GM18873 (cell line): ENCODE measurements at regions not wholly inside any gene's neighbourhood (a gene's known extent, or its start where the extent isn't known, plus 50 kb on each side); places are given as distances from the start of the nearest gene placed in this dataset.

Source experiments
- ATAC-seq: cut with Tn5 transposase; IDR thresholded peaks from one replicate; pipeline ENCODE4 v1.9.1; 2021; ENCODE audit warnings: mild to moderate bottlenecking, moderate library complexity, moderate number of reproducible peaks; ENCODE audit not compliant: unreplicated experiment, low FRiP score

DNA sequence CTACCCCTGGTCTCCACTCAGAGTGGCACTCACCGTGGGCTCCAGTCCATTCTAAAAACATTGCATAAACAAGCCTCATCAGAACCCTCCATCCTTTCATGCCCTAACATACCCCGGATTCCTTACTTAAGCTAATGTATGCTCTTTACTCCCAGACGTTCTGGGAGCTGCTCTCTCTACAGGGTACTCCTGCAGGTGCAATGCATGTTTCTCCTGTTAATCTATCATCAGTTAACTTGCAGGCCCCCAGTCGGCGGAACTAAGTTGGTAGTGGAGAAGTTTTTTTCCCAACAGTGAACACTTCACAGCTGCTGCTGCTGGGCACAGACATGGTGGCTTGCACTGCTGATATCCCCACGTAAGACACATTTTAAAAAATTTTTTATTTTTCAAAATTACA is 161.6 kb upstream of the FAT1 start:
- ATAC-seq: no peak

DNA sequence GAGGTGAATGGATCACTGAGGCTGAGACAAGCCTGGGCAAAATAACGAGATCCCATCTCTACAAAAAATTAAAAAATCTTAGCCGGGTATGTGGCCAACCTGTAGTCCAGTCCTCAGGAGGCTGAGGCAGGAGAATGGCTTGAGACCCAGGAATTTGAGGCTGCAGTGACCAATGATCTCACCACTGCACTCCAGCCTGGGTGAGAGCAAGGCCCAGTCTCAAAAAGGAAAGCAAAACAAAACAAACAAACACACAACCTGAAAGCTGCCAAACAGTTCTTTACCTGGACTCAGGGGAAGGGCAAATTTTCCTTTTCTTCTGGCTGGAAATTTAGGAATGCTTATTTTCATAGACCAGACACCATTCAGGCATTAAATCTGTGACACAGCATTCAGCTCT is 163.1 kb upstream of the FAT1 start:
- ATAC-seq: no peak

DNA sequence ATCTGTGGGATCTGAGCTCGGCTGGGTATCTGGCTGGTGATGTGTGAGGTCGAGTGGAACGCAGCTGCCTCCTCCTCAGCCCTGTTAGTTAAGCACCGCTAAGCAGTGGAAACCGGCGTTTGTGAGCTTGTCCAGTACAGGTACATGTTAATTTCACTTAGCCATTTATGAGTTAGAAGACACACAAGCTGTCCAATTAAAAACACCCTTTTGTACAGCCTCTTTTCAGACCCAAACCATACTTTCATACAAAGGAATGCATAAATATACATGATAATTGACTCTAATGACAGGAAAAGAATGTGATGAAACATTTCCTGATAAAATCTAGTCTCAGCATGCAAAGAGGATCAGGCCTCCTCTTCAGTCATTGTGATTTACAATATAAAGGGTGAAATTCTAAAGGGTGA is 163.6 kb upstream of the FAT1 start:
- ATAC-seq: no peak

DNA sequence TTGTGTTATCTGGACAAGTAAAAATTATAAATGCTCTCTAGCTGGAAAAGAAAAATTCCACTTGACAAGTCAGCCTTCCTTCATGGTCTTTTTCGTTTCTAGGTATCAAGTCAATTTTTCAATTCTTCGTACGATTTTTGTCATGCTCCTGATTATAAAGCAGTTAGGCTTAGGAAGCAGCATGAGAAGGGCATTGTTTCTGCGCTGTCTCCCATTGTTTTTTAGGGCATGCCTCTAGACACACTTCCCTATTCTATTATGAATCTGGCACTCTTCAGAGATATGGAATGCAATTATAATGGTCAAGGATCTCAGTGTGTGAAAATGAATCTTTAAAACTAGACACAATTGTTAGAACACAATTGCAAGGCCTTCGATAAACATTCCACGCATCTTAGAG is 164.1 kb upstream of the FAT1 start:
- ATAC-seq: no peak

DNA sequence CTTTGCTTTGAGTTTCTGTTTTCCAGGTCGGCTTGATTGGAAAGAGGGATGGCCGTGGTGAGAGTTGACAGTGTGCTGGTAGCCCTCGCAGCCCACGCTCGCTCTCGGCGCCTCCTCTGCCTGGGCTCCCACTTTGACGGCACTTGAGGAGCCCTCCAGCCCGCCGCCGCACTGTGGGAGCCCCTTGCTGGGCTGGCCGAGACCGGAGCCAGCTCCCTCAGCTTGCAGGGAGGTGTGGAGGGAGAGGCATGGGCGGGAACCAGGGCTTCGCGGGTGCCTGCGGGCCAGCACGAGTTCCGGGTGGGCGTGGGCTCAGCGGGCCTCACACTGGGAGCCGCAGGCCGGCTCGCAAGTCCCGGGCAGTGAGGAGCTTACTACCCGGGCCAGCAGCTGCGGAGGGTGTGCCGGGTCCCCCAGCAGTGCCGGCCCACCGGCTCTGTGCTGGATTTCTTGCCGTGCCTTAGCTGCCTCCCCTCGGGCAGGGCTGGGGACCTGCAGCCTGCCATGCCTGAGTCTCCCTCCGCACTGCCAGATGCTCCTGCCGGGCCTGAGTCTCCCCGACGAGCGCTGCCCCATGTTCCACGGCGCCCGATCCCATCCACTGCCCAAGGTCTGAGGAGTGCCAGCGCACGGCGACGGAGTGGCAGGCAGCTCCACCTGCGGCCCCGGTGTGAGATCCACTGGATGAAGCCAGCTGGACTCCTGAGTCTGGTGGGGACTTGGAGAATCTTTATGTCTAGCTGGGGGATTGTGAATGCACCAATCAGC is 166.4 kb upstream of the FAT1 start:
- no peak for ATAC-seq

DNA sequence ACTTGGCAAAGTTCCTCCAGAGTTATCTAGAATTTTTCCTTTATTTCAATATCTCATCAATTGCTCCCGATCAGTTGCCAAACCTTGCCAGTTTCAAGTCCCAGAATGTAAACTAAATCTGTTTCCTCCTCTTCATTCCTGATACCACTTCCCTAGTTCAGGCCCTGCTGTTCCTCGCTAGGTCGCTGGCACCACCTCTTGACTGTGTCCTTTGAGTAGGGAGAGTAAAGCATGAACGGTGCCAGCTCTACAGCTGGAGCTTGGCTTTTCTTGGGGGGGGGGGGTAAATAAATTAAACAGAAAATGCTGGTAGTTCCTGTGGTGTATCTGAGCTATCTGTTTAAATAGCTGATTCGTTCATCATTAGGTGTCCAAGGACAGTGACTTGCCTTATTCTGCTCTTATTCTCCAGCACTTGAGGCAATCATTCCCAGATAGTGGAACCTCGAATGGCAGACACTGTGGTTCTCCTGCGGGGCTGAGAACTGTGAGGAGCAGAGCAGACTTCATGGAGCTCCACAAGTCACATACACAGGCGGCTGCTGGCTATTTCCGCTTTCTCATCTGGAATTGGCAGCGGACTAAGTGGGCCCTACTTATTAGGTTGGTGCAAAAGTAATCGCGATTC is 168.3 kb upstream of the FAT1 start:
- ATAC-seq: no peak

DNA sequence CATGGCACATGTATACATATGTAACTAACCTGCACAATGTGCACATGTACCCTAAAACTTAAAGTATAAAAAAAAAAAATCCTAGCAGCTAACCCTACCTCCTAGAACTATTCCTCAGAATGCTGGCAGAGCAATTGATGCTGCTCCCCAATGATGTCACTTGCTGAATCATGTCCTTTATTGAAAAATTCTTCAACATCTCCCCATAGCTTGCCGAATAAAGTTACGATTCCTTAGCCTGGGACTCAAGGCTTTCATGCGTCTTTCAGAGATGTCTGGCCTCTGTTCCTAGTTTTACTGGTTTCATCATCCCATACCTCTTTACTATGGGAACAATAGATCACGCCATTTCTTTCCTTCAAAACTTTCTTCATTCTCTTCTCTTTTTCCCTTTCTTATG is 174.7 kb upstream of the FAT1 start:
- no peak for ATAC-seq

DNA sequence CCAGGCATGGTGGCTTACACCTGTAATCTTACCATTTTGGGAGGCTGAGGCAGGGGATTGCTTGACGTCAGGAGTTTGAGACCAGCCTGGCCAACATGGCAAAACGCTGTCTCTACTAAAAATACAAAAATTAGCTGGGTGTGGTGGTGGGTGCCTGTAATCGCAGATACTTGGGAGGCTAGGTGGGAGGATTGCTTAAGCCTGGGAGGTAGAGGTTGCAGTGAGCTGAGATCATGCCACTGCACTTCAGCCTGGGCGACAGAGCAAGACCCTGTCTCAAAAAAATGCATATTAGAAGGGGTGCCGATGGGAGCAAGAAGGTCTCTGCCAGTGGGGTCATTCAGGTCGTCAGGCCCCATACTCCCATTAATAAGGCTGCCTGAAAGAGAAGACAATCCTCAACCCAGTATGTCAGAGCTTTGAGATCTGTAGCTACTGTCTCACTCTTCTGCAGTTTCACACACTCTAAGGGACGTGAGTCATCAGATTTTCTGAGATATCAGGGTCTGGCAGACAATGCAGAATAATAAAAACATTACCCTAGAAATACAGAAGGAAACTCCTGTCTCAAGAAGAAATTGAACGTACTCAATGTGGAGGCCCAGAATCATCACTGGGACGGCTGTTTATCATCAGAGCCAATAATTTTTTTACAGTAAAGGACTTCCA is 176.7 kb upstream of the FAT1 start:
- no peak for ATAC-seq

DNA sequence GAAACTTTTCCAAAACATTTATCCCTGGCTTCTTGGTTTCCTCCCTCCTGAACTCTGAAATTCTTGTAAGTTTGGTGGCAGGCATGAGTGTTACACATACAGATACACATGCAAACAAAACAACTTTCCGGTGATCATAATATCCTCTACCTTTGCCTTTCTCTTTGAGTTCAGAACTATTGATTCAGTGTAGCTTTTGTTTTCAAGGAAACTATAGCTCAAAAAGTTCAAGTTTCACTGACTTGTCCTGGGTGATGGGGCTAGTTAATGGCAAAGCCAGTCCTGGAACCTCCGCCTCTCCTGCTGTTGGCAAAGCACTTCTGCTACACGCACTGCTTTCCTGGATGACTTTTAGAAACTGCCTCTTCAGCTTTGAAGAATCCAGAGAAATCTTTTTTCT is 177.3 kb upstream of the FAT1 start:
- ATAC-seq: no peak

DNA sequence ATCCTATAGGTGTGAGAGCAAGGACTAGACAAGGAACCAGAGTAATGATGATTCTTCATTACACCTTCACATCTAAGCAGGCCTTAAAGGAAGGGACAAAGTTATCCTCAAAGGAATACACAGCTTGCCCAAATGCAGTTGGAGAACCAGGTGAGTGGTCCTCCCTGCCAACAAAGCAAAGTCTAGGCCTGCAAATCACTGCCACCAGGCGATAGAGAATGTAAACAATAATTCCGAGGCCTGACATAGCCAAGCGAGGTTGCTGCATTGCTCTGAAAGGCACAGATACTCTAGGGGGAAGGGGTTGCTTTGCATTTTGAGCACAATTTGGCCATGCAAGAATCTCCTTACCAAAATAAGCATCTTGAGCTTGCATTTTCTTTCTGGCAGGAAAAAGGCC is 178.2 kb upstream of the FAT1 start:
- ATAC-seq: no peak

DNA sequence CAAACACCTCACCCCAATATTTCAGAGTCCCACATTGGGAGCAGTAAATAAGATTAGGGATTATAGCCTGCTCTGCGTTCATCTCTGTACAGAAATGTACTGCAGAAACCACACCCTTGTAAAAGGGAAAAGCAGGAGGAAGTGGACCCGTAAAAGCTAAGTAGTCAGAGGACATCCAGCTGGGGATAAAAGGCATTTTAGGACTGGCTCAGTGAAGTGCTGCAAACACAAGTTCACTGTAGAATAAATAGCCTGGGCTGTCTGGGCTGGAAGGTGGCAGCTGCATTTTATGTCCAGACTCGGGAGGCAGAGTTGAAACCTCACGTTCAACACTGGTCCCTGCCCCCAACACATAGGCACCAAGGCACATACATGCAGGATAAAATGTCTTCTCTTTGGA is 178.7 kb upstream of the FAT1 start:
- ATAC-seq: no peak

DNA sequence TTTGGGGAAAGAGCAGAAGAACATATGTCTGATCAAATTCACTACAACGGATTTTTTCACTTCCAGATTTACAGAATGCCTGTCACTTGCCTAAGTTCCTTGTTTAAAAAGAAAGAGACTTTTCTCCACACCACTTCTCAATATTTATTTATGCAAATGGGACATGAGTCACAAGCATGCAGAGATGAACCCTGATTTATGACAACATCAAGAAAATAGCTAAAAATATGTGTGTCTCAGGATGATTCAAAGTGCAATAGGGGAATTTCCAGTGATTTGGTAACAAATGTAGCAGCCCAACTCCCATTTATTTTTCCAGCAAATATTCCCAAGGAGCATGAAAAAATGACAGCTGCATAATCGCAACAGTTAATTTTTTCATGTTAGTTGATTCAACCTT is 180.4 kb upstream of the FAT1 start:
- ATAC-seq: no peak

DNA sequence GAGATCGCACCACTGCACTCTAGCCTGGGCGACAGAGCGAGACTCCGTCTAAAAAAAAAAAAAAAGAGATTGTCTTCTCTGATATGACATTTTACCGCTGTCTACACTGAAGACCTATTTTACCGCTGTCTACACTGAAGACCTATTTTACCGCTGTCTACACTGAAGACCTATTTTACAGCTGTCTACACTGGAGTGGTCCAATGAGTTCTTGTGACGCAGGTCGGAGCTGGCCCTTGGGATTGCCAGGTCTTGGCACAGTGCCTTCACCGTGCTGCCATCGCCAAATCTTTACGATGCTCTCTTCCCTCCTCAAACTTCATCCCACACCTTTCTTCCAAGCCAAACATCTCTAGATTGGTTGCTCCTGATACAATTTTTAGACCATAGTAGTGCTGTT is 183.1 kb upstream of the FAT1 start:
- no peak for ATAC-seq

DNA sequence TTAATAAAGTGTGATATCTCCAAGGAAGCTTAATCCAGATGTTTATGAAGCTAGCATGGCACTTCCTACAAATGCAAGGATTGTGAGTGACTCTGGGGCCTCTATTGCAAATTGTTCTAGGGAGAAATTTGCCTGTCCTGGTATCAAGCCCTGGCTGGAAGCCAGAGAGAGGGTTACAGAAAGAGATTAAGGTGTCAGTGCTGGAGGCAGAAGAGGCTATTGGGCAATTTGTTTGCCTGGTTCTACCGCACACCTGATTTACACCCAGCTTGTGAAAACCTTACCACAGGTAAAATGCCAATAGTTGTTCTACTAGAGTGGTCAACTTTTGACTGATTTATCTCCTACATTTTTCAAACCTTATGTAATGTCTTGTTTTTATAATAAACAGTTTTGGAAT is 186.7 kb upstream of the FAT1 start:
- no peak for ATAC-seq

DNA sequence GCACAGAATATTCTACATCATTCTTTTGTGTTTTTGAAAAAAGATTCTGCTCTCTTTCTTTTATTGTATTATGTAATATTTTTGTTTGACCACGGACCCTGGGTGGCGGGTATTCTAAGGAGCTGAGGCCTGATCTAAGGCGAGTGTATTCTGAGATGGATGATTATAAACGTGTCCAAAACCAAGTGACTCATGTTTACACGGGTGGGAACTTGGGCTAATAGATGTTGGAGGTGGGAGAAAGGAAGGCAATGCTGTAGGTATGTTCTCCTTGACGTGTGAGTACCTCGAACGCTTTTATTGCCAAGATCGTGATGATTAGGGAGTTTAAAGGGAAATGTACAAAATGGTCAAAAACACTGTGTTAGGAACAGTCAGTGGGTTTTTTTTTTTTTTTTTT is 188.9 kb upstream of the FAT1 start:
- no peak for ATAC-seq

DNA sequence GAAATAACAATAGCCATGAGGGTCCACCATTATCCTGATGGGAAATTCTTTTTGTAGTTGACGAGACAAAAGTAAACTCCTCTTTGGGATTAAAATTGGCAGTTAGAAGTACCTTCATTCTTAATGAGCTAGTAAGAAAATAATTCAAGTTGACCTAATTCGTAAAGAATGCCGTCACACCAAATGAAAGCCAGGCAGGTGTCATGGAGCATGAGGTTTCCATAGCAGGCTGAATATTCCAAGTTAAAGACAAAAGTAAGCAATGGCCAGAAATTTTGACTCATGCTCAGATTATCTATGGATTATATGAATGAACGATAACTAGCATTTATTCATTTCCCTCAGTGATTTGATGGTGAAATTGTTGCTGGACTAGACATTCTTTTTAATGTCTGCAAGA is 192.2 kb upstream of the FAT1 start:
- no peak for ATAC-seq

DNA sequence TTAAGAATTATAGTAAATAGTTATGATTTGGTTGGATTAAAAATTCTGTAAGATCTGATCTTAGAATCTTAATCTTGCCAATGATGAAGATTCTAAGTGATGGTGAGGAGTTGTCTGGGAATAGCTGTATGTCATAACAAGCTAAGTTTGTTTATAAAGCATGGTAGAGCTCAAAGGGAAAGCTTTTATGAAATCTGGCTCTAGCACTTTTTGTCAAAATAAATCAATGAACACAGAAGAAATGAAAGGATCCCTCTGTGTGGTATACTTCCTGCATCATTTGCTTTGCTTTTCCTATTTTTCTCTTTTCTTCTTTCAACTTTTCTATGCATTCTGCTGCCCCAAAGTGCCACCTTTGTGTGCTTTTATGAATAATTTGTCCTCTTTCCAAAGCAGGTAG is 193.5 kb upstream of the FAT1 start:
- no peak for ATAC-seq

DNA sequence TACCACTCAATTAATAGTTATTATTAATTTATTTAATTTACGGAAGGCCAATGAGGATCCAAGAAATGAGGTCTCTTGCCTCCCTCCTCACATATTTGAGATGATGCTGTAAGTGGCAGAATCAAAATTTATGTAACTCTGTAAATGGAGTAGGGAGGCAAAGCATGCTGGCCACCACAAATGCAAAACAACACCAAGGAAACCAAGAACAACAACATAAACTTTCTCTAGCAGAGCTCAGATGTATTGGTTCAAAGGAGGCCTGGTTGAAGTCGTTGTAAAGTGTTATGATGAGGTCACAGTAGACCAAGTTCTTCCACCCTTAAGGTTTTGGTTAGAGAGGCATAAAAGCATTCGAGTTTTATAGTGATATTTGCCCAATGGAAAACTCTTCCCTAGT is 194.8 kb upstream of the FAT1 start:
- no peak for ATAC-seq

DNA sequence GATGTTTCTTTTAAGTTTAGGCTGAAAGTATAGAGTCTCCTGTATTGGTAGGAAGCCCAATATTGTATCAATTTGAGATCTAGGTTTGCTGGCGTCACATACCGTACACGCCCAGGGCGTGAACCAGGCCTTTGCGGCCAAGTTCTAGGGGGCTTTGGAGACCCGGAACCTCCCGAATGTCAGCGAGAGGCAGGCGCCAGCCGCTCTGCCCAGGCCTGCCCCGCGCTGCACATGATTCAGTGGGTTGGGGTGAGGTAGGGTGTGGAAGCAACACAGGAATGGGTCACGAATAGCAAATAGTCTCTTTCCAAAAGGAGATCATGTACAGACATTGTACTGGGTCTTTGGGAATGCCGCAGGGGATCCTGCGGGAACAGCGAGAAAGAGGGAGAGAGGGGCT is 195.7 kb upstream of the FAT1 start:
- no peak for ATAC-seq

DNA sequence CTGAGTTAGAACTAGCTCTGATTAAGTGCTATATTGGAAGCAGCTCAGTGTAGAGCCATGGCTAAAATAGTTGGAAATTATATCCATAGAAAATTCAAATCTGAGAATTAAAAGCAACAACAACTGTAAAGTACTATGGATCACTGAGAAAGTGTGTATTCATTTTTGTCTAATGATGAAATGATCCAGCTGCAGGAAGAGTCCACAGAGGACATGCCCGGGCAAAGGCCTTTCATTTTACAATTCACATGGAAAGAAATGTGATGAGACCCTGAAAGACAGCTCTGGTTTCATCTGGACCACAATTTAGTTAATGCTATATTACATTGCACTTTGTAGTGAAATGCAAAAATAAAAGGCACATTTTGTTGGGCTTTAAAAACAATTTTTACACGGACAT is 196.8 kb upstream of the FAT1 start:
- no peak for ATAC-seq

DNA sequence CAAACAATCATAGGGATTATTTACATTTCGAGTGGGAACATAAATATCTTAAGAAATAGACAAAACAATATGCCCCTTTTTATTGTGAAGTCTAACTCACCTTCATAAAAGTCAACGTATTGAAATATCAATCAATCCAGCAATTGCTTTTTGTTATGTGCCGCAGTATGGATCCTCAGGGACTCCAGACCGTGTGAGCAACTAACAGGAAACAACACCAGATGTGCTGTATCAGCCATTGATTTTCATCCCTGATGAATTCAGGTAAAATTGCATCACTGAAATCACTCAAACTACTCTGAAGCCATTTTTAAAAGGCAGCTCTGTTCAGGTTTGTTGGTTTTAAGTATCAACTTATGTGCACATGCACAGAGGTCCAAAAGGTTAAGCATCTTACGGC is 197.3 kb upstream of the FAT1 start:
- ATAC-seq: no peak

DNA sequence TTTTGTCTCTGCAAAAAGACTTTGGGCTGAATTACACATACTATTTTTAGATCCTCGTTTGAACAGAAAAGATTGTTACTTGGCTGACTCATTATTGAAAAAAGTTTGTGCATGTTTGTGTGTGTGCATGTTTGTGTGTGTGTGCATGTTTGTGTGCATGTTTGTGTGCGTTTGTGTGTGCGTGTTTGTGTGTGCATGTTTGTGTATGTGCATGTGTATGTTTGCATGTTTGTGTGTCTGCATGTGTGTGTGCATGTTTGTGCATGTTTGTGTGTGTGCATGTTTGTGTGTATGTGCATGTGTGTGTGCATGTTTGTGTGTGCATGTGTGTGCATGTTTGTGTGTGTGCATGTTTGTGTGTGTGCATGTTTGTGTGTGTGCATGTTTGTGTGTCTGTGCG is 201.1 kb upstream of the FAT1 start:
- no peak for ATAC-seq
